NCI-H510A treated with DMSO at 0.1 percent for 48 hours (cell line): ENCODE measurements at regions not wholly inside any gene's neighbourhood (a gene's known extent, or its start where the extent isn't known, plus 50 kb on each side); places are given as distances from the start of the nearest gene placed in this dataset.

Experiments used
- DNase-seq: peaks from one replicate; lab custom pipeline; 2025; lab: John Stamatoyannopoulos, UW

- DNase-seq = no peak
These were observed 1995.7 kb upstream of the AGA start for GRCh38 chr4:179437962-179438361.

- no peak for DNase-seq
These were observed 1999.4 kb upstream of the AGA start for GRCh38 chr4:179441596-179441995.

- DNase-seq = no peak
These were observed 2005.1 kb upstream of the AGA start for GRCh38 chr4:179447308-179447707.

GRCh38 chr4:179465131-179465797 lies 2023.0 kb upstream of the AGA start:
- DNase-seq = peak; percentile 2

- no peak for DNase-seq
These were observed 2025.6 kb upstream of the AGA start for GRCh38 chr4:179467878-179468277.

GRCh38 chr4:179472164-179472563 lies 2029.9 kb upstream of the AGA start:
- DNase-seq = no peak

GRCh38 chr4:179478608-179479007 lies 2036.4 kb upstream of the AGA start:
- DNase-seq = no peak

GRCh38 chr4:179485781-179486180 lies 2043.5 kb upstream of the AGA start:
- no peak for DNase-seq

- no peak for DNase-seq
These were observed 2044.5 kb upstream of the AGA start for GRCh38 chr4:179486570-179487335.

- DNase-seq = no peak
These were observed 2050.2 kb upstream of the AGA start for GRCh38 chr4:179492260-179493080.

GRCh38 chr4:179503976-179504375 lies 2061.7 kb upstream of the AGA start:
- no peak for DNase-seq

GRCh38 chr4:179509489-179509888 lies 2067.3 kb upstream of the AGA start:
- no peak for DNase-seq

- DNase-seq = no peak
These were observed 2079.7 kb upstream of the AGA start for GRCh38 chr4:179521952-179522351.

- no peak for DNase-seq
These were observed 2088.7 kb upstream of the AGA start for GRCh38 chr4:179530958-179531357.

- DNase-seq = no peak
These were observed 2094.5 kb upstream of the AGA start for GRCh38 chr4:179536694-179537093.

- no peak for DNase-seq
These were observed 2097.4 kb upstream of the AGA start for GRCh38 chr4:179539641-179540040.

- no peak for DNase-seq
These were observed 2101.5 kb upstream of the AGA start for GRCh38 chr4:179543771-179544170.

- no peak for DNase-seq
These were observed 2102.3 kb upstream of the AGA start for GRCh38 chr4:179544496-179544895.

GRCh38 chr4:179552131-179552530 lies 2109.9 kb upstream of the AGA start:
- DNase-seq = no peak

GRCh38 chr4:179563741-179564140 lies 2121.5 kb upstream of the AGA start:
- DNase-seq = no peak

GRCh38 chr4:179569549-179569948 lies 2127.3 kb upstream of the AGA start:
- no peak for DNase-seq

GRCh38 chr4:179582164-179582905 lies 2140.1 kb upstream of the AGA start:
- no peak for DNase-seq
